ENCODE measurements at regions not wholly inside any gene's neighbourhood (a gene's known extent, or its start where the extent isn't known, plus 50 kb on each side); places are given as distances from the start of the nearest gene placed in this dataset.

- DNase-seq (ENCODE audit: low read depth in 2 of 2): no peak
Observed at GRCh38 chr3:194738254-194739093, 52.8 kb downstream of the FAM43A start.

- no peak for DNase-seq (ENCODE audit: low read depth in 2 of 2)
Observed at GRCh38 chr3:194739498-194740284, 54.0 kb downstream of the FAM43A start.

GRCh38 chr3:194740859-194741491 is 55.3 kb downstream of the FAM43A start:
- DNase-seq (ENCODE audit: low read depth in 2 of 2): no peak

- no peak for DNase-seq (ENCODE audit: low read depth in 2 of 2)
Observed at GRCh38 chr3:194741916-194742315, 56.2 kb downstream of the FAM43A start.

- DNase-seq (ENCODE audit: low read depth in 2 of 2): no peak
Observed at GRCh38 chr3:194744826-194745225, 59.1 kb downstream of the FAM43A start.

- DNase-seq (ENCODE audit: low read depth in 2 of 2): no peak
Observed at GRCh38 chr3:194745422-194746184, 59.9 kb downstream of the FAM43A start.

- no peak for DNase-seq (ENCODE audit: low read depth in 2 of 2)
Observed at GRCh38 chr3:194748225-194748624, 62.5 kb downstream of the FAM43A start.

GRCh38 chr3:194749631-194750490 is 64.2 kb downstream of the FAM43A start:
- DNase-seq (ENCODE audit: low read depth in 2 of 2): no peak

GRCh38 chr3:194750491-194750828 is 64.8 kb downstream of the FAM43A start:
- no peak for DNase-seq (ENCODE audit: low read depth in 2 of 2)

- no peak for DNase-seq (ENCODE audit: low read depth in 2 of 2)
Observed at GRCh38 chr3:194755671-194756459, 70.2 kb downstream of the FAM43A start.

GRCh38 chr3:194756460-194756779 is 70.7 kb downstream of the FAM43A start:
- DNase-seq (ENCODE audit: low read depth in 2 of 2): no peak

GRCh38 chr3:194756791-194757325 is 71.2 kb downstream of the FAM43A start:
- no peak for DNase-seq (ENCODE audit: low read depth in 2 of 2)

GRCh38 chr3:194757647-194758061 is 72.0 kb downstream of the FAM43A start:
- no peak for DNase-seq (ENCODE audit: low read depth in 2 of 2)

GRCh38 chr3:194758716-194759115 is 73.0 kb downstream of the FAM43A start:
- DNase-seq (ENCODE audit: low read depth in 2 of 2): no peak

- no peak for DNase-seq (ENCODE audit: low read depth in 2 of 2)
Observed at GRCh38 chr3:194760494-194761137, 74.9 kb downstream of the FAM43A start.

- no peak for DNase-seq (ENCODE audit: low read depth in 2 of 2)
Observed at GRCh38 chr3:194761384-194761783, 75.7 kb downstream of the FAM43A start.

GRCh38 chr3:194766845-194767244 is 81.2 kb downstream of the FAM43A start:
- no peak for DNase-seq (ENCODE audit: low read depth in 2 of 2)

- DNase-seq (ENCODE audit: low read depth in 2 of 2): no peak
Observed at GRCh38 chr3:194767446-194768207, 81.9 kb downstream of the FAM43A start.

GRCh38 chr3:194768586-194768985 is 82.9 kb downstream of the FAM43A start:
- no peak for DNase-seq (ENCODE audit: low read depth in 2 of 2)
